ENCODE measurements at regions not wholly inside any gene's neighbourhood (a gene's known extent, or its start where the extent isn't known, plus 50 kb on each side); places are given as distances from the start of the nearest gene placed in this dataset.

DNA sequence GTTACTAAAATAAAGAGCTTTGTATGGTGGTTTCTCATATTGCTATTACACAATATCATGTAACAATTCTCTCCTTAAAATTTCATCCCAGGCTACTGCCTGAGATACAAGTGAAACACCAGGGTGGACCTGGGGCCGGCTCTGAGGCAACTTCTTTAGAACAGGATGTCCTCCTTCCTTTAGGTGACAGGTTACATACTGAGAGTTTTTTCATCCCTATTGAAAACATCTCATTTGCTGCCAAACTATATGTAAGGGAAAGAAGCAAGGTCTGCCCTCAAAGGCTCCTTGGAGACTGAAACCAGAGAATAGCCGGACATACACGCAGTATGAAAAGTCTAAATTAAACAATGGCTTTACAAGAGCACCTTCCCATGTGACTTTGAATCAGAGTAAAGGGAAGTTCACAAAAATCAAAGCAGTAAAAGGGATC, 139.9 kb downstream of the DUSP6 start:
- DNase-seq (ENCODE audit: low read depth) = peak; percentile 94
- TF ChIP-seq, protein P1, sequence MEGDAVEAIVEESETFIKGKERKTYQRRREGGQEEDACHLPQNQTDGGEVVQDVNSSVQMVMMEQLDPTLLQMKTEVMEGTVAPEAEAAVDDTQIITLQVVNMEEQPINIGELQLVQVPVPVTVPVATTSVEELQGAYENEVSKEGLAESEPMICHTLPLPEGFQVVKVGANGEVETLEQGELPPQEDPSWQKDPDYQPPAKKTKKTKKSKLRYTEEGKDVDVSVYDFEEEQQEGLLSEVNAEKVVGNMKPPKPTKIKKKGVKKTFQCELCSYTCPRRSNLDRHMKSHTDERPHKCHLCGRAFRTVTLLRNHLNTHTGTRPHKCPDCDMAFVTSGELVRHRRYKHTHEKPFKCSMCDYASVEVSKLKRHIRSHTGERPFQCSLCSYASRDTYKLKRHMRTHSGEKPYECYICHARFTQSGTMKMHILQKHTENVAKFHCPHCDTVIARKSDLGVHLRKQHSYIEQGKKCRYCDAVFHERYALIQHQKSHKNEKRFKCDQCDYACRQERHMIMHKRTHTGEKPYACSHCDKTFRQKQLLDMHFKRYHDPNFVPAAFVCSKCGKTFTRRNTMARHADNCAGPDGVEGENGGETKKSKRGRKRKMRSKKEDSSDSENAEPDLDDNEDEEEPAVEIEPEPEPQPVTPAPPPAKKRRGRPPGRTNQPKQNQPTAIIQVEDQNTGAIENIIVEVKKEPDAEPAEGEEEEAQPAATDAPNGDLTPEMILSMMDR (conservative IDR thresholded peaks at IDR 0.05; ENCODE audit: low read depth, low read length) = no peak
- no peak overlapping the region for H3K4me3 ChIP-seq (ENCODE audit: low read depth, low read length)

- TF ChIP-seq, protein P1 (conservative IDR thresholded peaks at IDR 0.05; ENCODE audit: low read depth, low read length) = no peak
- peak; percentile 24 for DNase-seq (ENCODE audit: low read depth)
- no peak overlapping the region for H3K4me3 ChIP-seq (ENCODE audit: low read depth, low read length)
Observed at GRCh38 chr12:89211456-89211855, 140.8 kb downstream of the DUSP6 start.

DNA sequence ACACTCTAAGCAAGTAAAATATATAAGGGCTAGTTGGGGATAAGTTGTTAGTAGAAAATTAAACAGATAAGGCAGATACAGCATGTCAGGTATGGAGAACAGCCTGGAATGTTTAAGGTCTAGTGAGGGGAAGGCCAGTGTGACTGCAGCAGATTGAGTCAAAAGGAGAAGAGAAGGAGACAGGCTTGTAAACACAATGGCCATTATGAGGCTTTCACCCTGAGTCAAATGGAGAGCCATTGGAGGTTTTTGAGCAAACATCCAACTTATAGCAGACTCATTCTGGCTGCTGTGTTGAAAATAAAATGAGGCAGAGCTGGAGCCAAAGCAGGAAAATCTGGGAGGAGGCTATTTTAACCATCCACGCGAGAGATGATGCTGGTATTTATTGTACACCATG, 142.0 kb downstream of the DUSP6 start:
- H3K4me3 ChIP-seq (ENCODE audit: low read depth, low read length) = no peak overlapping the region
- no peak for DNase-seq (ENCODE audit: low read depth)
- TF ChIP-seq, protein P1 (conservative IDR thresholded peaks at IDR 0.05; ENCODE audit: low read depth, low read length) = no peak

- H3K4me3 ChIP-seq (ENCODE audit: low read depth, low read length) = no peak overlapping the region
- peak; percentile 76 for DNase-seq (ENCODE audit: low read depth)
Observed at GRCh38 chr12:89208661-89209096, 143.6 kb downstream of the DUSP6 start.

DNA sequence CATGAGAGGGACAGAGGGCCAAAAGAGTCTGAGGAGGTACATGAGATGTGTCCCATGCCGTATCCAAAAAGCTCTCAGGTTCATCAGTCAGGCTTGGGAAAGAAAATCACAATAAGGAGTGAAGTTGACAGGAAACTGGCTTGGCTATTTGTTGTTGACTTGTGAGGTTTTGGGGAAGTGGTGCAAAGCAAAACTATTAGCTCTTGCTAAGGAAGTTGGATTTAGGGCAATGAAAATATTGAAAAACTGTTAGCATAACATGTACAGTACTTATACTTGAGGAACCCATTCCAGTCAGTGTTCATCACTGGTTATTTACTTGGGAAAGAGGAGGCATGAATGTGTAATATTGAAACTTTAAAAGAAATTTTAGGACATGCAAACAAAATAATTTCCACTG, 145.9 kb downstream of the DUSP6 start:
- TF ChIP-seq, protein P1 (conservative IDR thresholded peaks at IDR 0.05; ENCODE audit: low read depth, low read length) = no peak
- no peak for DNase-seq (ENCODE audit: low read depth)
- no peak overlapping the region for H3K4me3 ChIP-seq (ENCODE audit: low read depth, low read length)

More at GRCh38 chr12:89208661-89209096, 143.6 kb downstream of the DUSP6 start:
- TF ChIP-seq, protein P1 (conservative IDR thresholded peaks at IDR 0.05; ENCODE audit: low read depth, low read length) = no peak

DNA sequence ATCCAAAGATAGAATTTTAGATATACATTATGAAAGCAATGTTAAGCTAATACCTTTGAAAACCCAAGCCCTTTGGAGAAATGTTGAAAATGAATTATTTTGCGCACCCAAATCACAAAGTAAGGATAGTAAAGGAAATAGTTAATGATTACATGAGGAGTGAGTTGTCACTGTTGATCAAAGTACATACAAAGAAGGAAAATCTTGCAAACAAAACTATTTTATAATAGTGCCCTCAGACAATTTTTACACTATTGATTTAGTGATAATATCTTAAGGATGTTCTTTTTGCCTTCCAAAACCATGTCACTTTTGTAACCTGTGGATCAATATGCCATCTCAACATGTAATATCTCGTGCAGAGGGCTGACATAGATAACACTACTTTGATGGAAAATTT, 146.8 kb downstream of the DUSP6 start:
- TF ChIP-seq, protein P1 (conservative IDR thresholded peaks at IDR 0.05; ENCODE audit: low read depth, low read length) = no peak
- no peak for DNase-seq (ENCODE audit: low read depth)
- no peak overlapping the region for H3K4me3 ChIP-seq (ENCODE audit: low read depth, low read length)

- no peak for DNase-seq (ENCODE audit: low read depth)
- TF ChIP-seq, protein P1 (conservative IDR thresholded peaks at IDR 0.05; ENCODE audit: low read depth, low read length) = no peak
- H3K4me3 ChIP-seq (ENCODE audit: low read depth, low read length) = no peak overlapping the region
Observed at GRCh38 chr12:89203144-89203543, 149.2 kb downstream of the DUSP6 start.
